ENCODE measurements at regions not wholly inside any gene's neighbourhood (a gene's known extent, or its start where the extent isn't known, plus 50 kb on each side); places are given as distances from the start of the nearest gene placed in this dataset.

- Histone ChIP-seq H3K4me2 (no peak overlapping the region), H4K20me1 (ENCODE audit: insufficient read depth, poor library complexity, severe bottlenecking) (no peaks in the 10 kb centered on the region), H3K4me3 (no peak overlapping the region), H3K36me3 (replicated peaks; ENCODE audit: insufficient read depth, low read depth) (no peaks in the 10 kb centered on the region), H2AFZ (no peak overlapping the region), H3K27me3 (no peaks in the 10 kb centered on the region), H3K79me2 (no peaks in the 10 kb centered on the region), H3K9me3 (ENCODE audit: low read depth) (no peaks in the 10 kb centered on the region), H3K9me2 (replicated peaks; ENCODE audit: insufficient read depth) (no peaks in the 10 kb centered on the region), H3K4me1 (ENCODE audit: insufficient read depth) (no peaks in the 10 kb centered on the region), H3K27ac (no peak overlapping the region)
- DNase-seq (ENCODE audit: low spot score) = no peak
- WGBS (ENCODE audit: low lambda C conversion rate, missing lambda C conversion rate) = 79% methylated on average over 2 of the region's 2 CpGs
- no peak for TF ChIP-seq EZH2phosphoT487 (IDR thresholded peaks at IDR 0.05; ENCODE audit: low read depth, severe bottlenecking, unreplicated experiment)
- TF ChIP-seq EZH2 (IDR thresholded peaks at IDR 0.05; ENCODE audit: borderline replicate concordance) = no peak
- TF ChIP-seq, protein P1, sequence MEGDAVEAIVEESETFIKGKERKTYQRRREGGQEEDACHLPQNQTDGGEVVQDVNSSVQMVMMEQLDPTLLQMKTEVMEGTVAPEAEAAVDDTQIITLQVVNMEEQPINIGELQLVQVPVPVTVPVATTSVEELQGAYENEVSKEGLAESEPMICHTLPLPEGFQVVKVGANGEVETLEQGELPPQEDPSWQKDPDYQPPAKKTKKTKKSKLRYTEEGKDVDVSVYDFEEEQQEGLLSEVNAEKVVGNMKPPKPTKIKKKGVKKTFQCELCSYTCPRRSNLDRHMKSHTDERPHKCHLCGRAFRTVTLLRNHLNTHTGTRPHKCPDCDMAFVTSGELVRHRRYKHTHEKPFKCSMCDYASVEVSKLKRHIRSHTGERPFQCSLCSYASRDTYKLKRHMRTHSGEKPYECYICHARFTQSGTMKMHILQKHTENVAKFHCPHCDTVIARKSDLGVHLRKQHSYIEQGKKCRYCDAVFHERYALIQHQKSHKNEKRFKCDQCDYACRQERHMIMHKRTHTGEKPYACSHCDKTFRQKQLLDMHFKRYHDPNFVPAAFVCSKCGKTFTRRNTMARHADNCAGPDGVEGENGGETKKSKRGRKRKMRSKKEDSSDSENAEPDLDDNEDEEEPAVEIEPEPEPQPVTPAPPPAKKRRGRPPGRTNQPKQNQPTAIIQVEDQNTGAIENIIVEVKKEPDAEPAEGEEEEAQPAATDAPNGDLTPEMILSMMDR (IDR thresholded peaks at IDR 0.05; ENCODE audit: poor library complexity) = no peak
These were observed 344.4 kb upstream of the CCDC196 start for GRCh38 chr14:66141733-66142132.

GRCh38 chr14:66143387-66144112, 342.6 kb upstream of the CCDC196 start:
- Histone ChIP-seq H3K4me2 (no peak overlapping the region), H3K27me3 (no peaks in the 10 kb centered on the region), H4K20me1 (ENCODE audit: insufficient read depth, poor library complexity, severe bottlenecking) (no peaks in the 10 kb centered on the region), H3K4me3 (no peak overlapping the region), H3K9me3 (ENCODE audit: low read depth) (no peaks in the 10 kb centered on the region), H3K79me2 (no peaks in the 10 kb centered on the region), H3K36me3 (replicated peaks; ENCODE audit: insufficient read depth, low read depth) (no peaks in the 10 kb centered on the region), H3K27ac (no peak overlapping the region), H3K9me2 (replicated peaks; ENCODE audit: insufficient read depth) (no peaks in the 10 kb centered on the region), H3K4me1 (ENCODE audit: insufficient read depth) (no peaks in the 10 kb centered on the region), H2AFZ (no peak overlapping the region)
- DNase-seq (ENCODE audit: low spot score) = no peak
- TF ChIP-seq, protein P1 (IDR thresholded peaks at IDR 0.05; ENCODE audit: poor library complexity) = no peak
- TF ChIP-seq EZH2phosphoT487 (IDR thresholded peaks at IDR 0.05; ENCODE audit: low read depth, severe bottlenecking, unreplicated experiment) = no peak
- no peak for TF ChIP-seq EZH2 (IDR thresholded peaks at IDR 0.05; ENCODE audit: borderline replicate concordance)
- WGBS (ENCODE audit: low lambda C conversion rate, missing lambda C conversion rate) = 85% methylated on average over 6 of the region's 6 CpGs

GRCh38 chr14:66152302-66152701, 333.9 kb upstream of the CCDC196 start:
- Histone ChIP-seq H3K9me3 (ENCODE audit: low read depth) (no peaks in the 10 kb centered on the region), H3K27me3 (no peaks in the 10 kb centered on the region), H3K4me1 (ENCODE audit: insufficient read depth) (peaks cover 10% of the 10 kb centered on the region), H3K79me2 (no peaks in the 10 kb centered on the region), H3K4me3 (no peak overlapping the region), H3K27ac (peak overlapping the region; percentile 35), H4K20me1 (ENCODE audit: insufficient read depth, poor library complexity, severe bottlenecking) (no peaks in the 10 kb centered on the region), H2AFZ (no peak overlapping the region), H3K36me3 (replicated peaks; ENCODE audit: insufficient read depth, low read depth) (no peaks in the 10 kb centered on the region), H3K4me2 (no peak overlapping the region), H3K9me2 (replicated peaks; ENCODE audit: insufficient read depth) (no peaks in the 10 kb centered on the region)
- TF ChIP-seq, protein P1 (IDR thresholded peaks at IDR 0.05; ENCODE audit: poor library complexity) = no peak
- TF ChIP-seq EZH2 (IDR thresholded peaks at IDR 0.05; ENCODE audit: borderline replicate concordance) (no peak), EZH2phosphoT487 (IDR thresholded peaks at IDR 0.05; ENCODE audit: low read depth, severe bottlenecking, unreplicated experiment) (no peak)
- peak; percentile 7 for DNase-seq (ENCODE audit: low spot score)

Data from hepatocyte (in vitro differentiated cells).